ENCODE measurements at regions not wholly inside any gene's neighbourhood (a gene's known extent, or its start where the extent isn't known, plus 50 kb on each side); places are given as distances from the start of the nearest gene placed in this dataset.

GRCh38 chr18:11497585-11497984 is 111.8 kb upstream of the SLC35G4 start (continued):
- TF ChIP-seq CHD7 (IDR thresholded peaks at IDR 0.05; ENCODE audit: low read depth, low read length) (no peak), STAT5A (IDR thresholded peaks at IDR 0.05; ENCODE audit: borderline replicate concordance, low read length) (no peak)

All from K562 (cell line).